ENCODE measurements at regions not wholly inside any gene's neighbourhood (a gene's known extent, or its start where the extent isn't known, plus 50 kb on each side); places are given as distances from the start of the nearest gene placed in this dataset.
"Not testable (repeated sequence)": the region's sequence is repeated elsewhere in the genome, so short reads cannot be mapped to it uniquely, and the experiment has no call there.

GRCh38 chr10:8349610-8350249 lies 295.2 kb downstream of the GATA3 start:
- DNase-seq = no peak

GRCh38 chr10:8350250-8350967 lies 295.9 kb downstream of the GATA3 start:
- DNase-seq = no peak

DNA sequence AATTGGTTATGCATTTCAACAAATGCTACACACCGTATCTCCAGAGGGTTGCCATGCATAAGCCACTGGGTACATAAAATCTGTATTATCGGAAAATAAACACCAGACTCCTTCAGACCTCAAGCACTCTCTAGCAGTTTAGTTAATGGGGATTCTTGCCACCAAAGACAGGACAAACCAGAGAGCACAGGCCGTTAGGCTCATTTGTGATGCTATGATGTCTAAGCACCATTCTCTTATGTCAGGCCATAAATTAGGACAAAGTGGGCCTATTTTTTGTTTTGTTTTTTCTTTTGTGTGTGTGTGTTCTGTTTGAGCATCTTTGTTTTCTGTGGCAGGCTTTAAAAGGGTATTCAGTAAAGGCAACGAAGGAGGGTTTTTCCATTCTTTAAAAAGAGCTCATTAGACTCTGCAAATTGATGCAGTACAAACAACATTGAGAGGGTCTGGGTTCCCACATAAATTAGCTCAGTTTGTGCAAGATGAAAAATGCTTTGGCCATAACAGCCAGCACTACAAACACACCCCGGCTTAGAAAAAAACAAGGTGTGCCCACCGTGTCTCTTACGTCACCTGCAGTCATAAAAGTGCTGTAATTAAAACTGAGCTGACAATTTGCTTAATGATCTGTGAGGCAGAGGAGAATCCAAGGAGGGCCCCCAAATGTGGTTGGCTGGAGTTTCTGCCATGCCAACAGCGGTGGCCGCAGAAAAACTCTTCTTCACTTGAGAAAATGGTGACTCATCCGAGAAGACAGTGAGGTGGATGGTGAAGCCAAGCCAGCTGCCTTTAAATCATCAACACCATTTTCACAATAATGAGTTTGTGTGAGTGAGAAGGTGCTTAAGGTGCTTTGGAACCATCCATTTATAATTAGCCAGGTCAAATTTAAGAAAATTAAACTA lies 297.9 kb downstream of the GATA3 start:
- no peak for DNase-seq

- DNase-seq = no peak
These were observed 301.8 kb downstream of the GATA3 start for GRCh38 chr10:8356283-8356682.

GRCh38 chr10:8359467-8359866 lies 305.0 kb downstream of the GATA3 start:
- no peak for DNase-seq

- DNase-seq = peak in 1 of 2 donors; percentile 38
These were observed 305.9 kb downstream of the GATA3 start for GRCh38 chr10:8360365-8360764.

GRCh38 chr10:8360814-8361509 lies 306.5 kb downstream of the GATA3 start:
- no peak for DNase-seq

GRCh38 chr10:8361510-8361844 lies 307.0 kb downstream of the GATA3 start:
- no peak for DNase-seq

DNA sequence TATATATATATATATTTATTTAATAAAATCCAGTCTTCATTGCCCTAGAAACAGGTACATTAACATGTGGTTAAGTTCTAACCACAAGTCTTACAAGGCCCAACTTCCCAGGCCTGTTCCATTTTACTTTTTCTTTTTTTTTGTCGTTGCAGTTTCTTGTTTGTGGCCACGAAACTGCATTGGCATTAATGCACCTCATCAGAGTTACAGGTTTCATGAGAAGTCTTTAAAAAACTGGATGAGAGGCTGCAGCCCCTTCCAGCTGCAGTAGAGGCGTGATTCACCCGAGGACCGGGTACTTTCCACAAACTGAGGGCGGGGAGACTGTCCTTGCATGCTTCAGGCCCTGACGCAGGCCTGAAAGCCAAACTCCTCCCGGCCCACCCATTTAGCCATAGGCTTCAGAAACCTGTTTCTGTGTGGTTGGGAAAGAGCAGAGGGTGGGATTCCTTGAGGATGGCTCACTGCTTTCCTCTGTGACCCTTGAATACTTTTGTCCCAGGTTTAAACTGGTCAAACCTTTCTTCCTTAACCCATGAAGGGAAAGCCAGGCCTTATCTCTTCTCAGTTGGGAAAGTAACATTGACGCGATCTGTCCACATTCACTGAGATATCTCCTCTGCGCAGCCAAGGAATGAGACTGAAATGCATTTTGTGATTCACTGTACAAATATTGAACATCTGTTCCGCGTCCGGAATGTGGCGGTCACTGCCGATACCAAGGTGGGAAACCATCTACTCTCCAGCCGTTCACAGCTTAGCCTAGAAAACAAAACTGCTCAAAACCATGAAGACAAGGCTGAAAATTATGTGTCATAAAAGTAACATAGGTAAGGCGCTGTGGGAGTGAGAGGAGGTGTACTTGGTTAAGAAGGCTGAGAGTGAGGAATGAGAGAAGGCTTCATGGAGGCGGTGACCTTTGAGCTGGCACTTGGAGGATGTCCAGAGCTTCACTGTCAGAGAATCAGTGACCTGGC lies 311.7 kb downstream of the GATA3 start:
- peak; percentile 24 to 70 for DNase-seq

DNA sequence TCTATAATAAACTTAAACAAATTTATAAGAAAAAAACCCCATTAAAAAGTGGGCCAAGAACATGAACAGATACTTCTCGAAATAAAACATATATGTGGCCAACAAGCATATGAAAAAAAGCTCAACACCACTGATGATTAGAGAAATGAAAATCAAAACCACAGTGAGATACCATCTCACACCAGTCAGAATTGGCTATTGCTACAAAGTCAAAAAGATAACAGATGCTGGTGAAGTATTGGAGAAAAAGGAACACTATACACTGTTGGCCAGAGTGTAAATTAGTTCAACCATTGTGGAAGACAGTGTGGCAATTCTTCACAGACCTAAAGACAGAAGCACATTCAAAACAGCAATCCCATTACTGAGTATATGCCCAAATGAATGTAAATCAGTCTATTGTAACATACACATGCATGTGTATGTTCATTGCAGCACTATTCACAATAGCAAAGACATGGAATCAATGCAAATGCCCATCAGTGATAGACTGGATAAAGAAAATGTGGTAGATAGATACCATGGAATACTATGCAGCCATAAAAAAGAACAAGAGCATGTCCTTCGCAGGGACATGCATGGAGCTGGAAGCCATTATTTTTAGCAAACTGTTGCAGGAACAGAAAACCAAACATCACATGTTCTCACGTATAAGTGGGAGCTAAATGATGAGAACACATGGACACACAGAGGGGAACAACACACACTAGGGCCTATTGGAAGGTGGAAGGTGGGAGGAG lies 313.4 kb downstream of the GATA3 start:
- DNase-seq = not testable (repeated sequence)

- no peak for DNase-seq
These were observed 315.2 kb downstream of the GATA3 start for GRCh38 chr10:8369666-8370065.

DNA sequence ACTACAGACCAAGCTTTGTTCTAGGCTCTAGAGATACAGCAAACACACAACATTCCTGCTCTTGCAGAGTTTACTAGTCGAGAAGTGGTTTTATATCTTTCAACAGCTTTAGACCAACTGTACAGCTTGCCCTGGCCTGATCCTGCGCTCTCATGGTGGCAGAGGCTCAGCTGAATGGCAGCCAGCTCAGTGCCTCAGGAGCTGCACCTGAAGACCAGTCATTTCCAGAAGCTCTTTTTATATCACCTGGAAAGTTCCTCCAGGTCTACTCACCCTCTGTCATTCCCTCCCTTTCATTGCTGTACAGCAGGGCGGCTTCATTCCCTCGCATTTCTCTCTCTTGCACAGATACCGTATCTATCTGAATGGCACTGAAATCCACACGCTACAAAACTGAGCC lies 319.8 kb downstream of the GATA3 start:
- no peak for DNase-seq

- DNase-seq = no peak
These were observed 320.6 kb downstream of the GATA3 start for GRCh38 chr10:8375137-8375536.

DNA sequence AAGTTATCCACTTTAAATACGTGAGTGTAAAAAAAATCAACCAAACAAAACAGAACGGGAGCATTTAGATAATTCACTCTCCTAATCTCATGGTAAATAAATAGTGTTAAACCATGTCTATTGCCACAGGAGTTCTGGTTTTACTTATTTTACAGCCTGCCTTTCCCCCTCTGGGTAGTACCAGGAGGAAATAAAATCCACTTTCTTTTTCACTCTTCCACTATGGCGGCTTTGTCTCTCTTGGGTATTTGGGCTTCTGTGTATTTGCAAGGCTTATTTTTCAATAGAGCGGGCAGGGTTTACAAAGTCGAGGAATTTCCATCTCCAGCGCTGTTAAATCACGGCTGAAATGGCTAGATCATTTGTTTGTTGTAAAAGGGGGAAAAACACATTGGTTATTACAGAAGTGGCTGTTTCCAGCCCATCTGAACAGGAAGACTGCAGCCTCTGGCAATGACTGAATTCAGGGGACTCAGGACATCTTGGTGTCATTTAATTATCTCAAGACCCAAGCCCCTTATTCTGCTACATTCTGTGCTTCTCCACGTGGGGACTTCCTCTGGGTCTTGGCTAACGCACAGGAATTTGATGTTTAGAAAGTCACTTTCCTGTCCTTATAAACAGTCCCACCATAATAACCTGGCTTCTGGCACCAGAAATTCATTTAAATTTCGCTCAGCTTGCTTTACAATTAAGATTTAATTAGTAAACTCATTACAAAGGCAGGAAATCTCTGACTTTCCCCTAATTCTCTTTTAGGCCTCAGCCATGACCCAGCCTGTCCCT lies 323.9 kb downstream of the GATA3 start:
- no peak for DNase-seq

DNA sequence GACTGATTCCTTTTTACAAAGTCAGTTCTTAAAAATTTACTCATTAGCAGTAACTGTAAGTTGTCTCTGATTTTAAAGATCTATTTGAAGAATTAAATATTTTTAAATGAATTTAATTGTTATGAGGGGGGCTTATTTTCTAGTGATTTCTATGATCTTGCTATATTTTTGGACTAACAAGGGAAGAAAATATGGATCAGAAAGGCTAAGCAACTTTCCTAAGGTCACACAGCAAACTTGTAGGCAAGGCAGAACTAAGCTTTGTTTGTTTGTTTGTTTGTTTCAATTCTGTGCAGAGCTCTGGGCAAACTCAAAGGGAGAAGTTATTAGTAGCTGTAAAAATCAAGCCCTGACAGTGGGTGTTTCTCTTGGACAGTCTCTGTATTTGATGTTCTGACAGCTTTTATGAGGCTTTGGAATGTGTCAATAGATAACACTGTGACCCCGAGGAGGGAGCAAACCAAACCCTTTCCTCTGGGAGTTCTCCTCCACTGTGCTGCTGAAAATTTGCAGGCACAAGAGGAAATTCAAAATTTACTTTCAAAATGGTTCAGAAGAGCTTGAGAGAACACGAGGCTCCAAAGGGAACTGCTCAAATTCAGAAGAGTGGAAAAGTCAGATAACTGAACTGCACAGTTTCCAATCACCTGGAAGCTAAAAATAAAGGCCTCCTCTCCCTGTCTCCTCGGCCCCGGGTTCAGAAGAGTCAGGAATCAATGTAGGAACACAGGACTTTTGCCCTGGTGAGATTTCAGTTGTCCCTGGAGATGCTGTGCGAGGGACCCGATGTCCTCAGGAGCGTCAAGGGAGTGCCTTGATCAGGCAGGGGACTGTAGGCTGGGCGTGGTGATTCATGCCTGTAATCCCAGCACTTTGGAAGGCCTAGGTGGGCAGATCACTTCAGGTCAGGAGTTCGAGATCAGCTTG lies 325.7 kb downstream of the GATA3 start:
- no peak for DNase-seq

DNA sequence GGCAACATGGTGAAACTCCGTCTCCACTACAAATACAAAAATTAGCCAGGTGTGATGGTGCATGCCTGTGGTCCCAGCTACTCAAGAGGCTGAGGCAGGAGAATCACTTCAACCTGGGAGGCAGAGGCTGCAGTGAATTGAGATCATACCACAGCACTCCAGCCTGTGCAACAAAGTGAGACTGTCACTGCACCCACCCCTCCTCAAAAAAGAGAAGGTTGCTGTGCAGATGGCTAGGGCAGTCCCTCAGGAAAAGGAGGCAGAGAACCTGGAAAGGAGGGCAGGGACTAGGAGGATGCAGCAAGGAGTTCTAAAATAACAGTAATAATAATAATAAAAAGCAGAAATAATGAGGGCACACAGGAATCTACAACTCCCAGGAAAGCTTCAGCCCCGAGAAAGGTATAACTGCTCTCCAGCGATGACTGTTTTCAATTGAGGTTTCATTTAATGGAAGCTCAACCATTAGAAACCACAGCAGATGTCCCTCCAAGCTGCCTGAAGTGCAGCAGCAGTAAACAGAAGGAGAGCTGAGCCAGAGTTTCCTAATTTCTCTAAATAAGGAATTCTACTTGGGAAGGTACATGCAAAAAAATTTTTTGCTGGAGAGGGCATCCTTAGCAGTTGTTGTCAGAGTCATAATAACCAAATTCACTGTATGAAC lies 326.5 kb downstream of the GATA3 start:
- no peak for DNase-seq

GRCh38 chr10:8386781-8387180 lies 332.3 kb downstream of the GATA3 start:
- DNase-seq = no peak

DNA sequence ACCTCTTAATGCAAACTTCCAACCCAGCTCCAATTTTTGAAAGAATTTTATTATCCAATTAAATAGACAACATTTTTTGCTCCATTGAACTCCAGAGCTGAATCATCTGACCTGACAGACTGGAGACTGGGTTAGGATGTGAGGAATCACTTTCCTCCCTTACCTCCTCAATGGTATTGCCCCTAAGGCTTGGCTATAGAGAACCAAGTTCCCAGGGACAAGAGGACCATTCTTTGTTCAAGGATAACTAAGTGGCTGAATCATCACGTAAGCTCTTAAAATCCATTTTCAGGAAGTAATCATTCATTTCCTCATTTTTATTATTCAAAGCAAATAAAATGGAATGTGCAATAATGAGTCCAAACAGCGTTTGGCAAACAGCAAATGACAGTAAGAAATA lies 335.1 kb downstream of the GATA3 start:
- DNase-seq = no peak

DNA sequence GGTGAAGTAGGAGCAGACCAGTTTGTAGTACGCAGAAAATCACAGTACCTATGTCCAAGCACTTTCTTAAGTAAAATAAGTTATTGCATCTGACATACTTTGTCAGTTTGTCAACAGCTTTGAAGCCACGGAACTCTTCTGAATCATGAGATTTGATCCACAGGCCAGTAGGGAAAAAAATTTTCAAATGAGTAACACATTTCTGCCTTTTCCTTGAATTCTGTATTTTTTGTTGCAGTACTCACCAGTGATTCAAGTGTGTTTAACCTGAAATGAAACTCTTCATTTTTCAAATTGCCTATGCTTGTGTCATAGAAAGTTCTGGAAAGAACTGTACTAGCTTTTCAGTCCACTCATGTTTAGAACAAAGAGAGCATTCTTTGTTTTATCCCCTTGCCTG lies 337.7 kb downstream of the GATA3 start:
- no peak for DNase-seq

All from CD4-positive, alpha-beta T cell treated with Interferon alpha-2 for 1 hour (primary cell).